HG03196 (cell line): ENCODE measurements at regions not wholly inside any gene's neighbourhood (a gene's known extent, or its start where the extent isn't known, plus 50 kb on each side); places are given as distances from the start of the nearest gene placed in this dataset.
"Not testable (repeated sequence)": the region's sequence is repeated elsewhere in the genome, so short reads cannot be mapped to it uniquely, and the experiment has no call there.

Experiments used
- ATAC-seq: cut with Tn5 transposase; IDR thresholded peaks from one replicate; pipeline ENCODE4 v1.9.1; 2021; ENCODE audit not compliant: unreplicated experiment

DNA sequence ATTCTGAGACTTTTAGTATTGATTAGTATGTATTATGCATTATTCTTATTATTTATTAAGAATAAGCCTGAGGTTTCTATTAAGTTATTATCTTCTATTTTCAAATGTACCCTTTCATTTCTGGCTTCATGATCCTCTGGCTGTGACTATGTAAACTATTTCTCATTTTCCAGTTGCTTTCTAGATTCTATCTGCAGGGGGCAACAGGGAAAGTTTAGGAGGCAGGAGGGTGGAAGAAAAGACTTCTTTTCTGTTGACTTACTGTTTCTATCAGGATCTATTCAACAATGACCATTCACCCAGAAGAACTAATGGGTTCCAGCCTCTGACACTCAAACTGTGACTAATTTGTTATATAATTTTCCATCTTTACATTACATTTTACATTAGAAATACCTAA is 653.4 kb upstream of the FSHR start:
- ATAC-seq, result no peak

GRCh38 chr2:49804111-49804510 is 649.8 kb upstream of the FSHR start:
- no peak for ATAC-seq

- no peak for ATAC-seq
Observed at GRCh38 chr2:49801898-49802450, 647.7 kb upstream of the FSHR start.

DNA sequence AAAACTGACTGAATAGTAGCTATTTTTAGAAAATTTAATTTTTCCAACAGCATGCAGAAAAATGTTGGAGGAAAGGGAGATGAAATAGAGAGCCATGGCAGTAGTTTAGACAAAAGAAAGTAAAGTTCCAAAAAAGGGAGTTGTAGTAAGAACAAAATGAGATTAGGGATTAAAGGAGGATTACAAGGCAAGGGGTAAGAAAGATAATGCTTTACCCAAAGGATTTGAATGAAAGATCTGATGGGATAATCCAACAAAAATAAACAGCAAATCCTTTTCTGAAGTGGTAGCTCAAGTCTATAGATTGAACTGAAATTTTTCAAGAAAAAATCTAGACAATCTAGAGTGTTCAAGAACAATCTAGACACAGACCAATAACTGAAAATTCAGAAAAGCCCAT is 644.3 kb upstream of the FSHR start:
- no peak for ATAC-seq

- no peak for ATAC-seq
Observed at GRCh38 chr2:49796266-49796665, 642.0 kb upstream of the FSHR start.

- no peak for ATAC-seq
Observed at GRCh38 chr2:49794396-49794795, 640.1 kb upstream of the FSHR start.

- no peak for ATAC-seq
Observed at GRCh38 chr2:49788300-49788699, 634.0 kb upstream of the FSHR start.

GRCh38 chr2:49780949-49781348 is 626.6 kb upstream of the FSHR start:
- ATAC-seq, result no peak

DNA sequence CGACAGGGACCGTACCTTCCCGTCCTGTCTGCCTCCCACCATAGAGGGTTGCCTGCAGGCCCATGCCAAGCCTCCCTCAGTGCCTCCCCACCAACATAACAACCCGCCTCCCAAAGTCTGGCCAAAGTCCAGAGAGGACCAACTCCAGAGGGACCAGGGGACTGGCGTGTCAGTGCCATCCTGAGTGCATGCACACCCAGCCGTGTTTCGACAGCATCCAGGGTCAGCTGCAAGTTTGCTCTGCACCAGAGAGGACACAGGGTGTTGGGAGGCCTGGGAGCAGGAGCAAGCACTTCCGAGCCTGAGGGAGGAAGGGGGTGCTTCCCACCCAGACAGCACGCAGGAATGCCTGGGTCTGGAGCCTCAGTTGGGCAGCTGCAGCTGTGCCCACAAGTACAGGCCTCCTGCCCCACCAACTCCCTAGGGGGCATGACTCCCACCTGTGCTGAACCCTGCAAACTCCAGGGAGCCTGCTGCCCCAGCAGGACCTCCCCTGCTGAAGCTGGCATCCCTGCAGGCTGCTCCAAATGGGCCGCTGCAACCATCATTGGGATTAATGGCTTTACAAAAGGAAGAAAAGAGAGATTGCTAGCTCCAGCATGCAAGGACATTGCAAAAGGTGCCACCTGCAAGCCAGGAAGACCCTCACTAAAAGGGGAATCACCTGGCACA is 618.1 kb upstream of the FSHR start:
- ATAC-seq, result no peak

DNA sequence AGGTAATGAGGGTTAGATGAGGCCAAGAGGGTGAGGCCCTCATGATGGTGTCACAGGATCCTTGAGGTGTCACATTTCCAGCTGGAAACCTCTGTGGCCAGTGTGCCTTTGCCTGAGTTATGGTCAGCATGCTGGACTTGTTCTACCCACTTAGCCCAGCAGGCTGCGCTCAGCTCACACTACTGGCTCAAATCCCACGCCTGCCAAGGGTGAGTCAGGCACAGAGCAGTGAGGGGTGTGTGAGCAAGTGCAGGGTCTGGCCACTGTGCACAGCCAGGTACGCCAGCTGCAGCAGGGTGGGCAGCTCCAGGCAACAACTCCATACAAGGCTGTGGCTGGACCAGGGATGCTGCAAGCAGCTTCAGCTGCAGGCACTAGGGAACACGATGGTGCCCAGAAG is 616.6 kb upstream of the FSHR start:
- no peak for ATAC-seq

- no peak for ATAC-seq
Observed at GRCh38 chr2:49767316-49767715, 613.0 kb upstream of the FSHR start.

DNA sequence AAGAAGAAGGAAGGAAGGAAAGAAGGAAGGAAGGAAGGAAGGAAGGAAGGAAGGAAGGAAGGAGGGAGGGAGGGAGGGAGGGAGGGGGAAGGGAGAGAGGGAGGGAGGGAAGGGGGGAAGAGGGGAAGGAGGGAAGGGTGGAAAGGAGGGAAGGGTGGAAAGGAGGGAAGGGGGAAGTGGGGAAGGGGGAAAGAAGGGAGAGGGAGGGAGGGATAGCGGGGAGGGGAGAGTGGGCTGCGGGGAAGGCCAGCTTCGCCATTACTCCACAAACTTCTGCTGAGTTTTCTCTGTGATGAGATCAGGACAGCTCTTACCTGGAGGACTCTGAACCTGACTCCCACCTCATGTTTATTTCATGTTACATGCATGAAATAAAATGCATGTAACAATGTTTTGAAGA is 601.5 kb upstream of the FSHR start:
- no peak for ATAC-seq

DNA sequence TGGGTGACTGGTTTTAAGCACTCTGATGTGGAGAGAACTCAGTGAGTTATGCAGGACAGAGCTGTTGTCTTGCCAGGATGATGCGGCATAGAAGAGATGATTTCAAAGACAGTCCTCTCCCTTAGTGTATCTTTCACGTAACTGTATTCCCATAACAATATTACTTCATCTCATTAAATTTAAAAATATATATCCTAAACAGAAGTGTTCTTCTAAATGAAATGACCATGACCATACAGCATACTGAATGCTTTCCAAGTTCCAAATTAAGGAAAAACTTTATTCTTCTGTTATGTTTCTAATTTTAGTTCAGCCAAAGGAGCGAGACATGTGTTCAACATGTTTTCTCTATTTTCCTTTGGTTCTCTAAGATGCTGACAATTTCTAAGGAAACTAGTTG is 600.1 kb upstream of the FSHR start:
- ATAC-seq, result no peak

GRCh38 chr2:49753344-49753985 is 599.1 kb upstream of the FSHR start:
- no peak for ATAC-seq

DNA sequence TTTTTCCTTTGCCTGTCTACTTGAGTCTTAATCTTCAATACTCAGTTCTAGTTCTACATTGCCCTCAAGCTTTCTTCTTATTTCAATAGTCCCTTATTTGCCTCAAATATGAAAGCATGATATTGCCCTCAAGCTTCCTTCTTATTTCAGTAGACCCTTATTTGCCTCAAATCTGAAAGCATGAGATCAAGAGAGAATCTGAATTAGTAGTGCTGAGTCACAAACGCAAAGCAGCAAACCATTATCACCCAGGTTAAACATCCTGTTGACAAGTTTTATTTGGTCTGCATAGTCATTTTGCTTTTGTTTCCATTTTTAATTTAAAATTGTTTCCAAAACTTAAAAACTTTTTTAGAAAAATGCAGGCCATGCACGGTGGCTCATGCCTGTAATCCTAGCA is 583.3 kb upstream of the FSHR start:
- ATAC-seq, result no peak

DNA sequence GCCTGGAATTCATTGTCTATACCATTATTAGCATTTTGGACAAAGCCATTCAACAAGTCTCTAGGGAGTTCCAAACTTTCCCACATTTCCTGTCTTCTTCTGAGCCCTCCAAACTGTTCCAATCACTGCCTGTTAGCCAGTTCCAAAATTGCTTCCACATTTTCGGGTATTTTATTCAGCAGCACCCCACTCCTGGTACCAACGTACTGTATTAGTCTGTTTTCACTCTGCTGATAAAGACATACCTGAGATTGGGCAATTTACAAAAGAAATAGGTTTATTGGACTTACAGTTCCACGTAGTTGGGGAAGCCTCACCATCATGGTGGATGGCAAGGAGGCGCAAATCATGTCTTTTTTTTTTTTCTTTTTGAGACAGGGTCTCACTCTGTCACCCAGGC is 578.6 kb upstream of the FSHR start:
- not testable (repeated sequence) for ATAC-seq

DNA sequence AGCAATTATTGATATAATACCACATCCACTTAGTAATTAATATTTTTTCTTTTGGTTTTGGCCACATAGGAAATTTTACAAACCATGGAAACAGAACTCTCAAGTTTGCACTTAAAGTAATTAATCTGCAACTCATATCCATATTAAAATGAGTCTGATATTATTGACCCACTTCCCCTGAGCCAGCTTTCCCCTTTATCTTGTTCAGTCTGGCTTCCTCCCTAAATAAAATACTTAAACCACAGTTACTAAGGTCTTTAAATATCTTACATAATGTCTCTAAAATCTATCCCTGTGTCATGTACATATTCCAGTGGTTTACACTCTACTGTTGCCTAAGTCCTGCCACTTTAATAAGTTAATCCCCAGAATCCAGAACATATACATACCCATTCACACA is 564.9 kb upstream of the FSHR start:
- no peak for ATAC-seq

DNA sequence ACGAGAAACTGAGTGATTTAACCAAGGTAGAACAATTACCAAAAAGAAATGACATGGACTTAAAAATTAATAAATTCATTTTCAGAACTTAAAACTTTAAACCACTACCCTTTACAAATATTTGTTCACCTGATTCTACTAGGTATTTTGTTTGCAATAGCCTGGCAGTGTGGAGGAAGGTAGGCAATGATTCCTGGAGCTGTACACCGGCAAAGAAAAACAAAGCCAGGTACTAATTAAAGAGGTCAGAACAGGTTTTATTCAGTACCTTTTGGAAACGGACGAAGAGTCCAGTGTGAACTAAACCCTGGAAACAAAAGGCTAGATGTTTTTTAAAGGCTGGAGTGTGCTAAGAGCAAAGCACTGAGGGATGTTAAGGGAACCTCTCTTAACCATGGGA is 561.3 kb upstream of the FSHR start:
- no peak for ATAC-seq

DNA sequence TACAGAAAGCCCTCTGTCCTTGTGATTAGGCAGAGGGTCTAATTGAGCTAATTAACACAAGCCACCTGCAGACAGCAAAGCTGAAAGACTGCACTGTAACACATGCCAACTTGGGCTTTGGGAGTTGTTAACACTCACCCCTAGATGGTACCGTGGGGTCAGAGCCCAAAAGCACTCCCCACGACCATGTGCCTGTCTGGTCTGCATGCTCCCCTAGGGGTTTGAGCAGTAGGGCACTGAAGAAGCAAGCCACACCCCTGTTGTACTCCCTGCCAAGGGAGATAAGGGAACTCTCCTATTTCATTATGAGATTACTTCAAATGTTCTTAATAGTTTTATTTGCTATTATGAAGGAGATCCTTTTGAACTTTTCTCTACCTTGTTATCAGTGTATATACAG is 560.1 kb upstream of the FSHR start:
- no peak for ATAC-seq

DNA sequence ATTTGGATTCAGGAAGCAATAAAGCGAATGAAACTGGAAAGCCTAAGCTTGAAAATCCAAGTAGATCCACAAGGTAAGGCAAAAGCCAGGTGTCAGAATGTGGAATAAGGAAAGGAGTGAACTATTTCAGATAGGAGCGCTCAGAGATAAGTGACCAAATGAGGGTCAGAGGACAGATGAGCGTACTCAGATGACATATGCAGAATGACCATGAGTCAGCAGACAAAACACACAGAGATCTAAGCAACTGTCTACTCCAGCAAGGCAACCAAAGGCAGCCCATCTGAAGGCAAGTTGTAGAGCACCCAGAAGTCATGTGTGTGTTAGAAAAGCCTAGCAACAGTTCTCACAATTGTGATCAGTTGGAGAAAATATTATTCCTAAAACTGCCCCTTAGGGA is 548.4 kb upstream of the FSHR start:
- no peak for ATAC-seq

DNA sequence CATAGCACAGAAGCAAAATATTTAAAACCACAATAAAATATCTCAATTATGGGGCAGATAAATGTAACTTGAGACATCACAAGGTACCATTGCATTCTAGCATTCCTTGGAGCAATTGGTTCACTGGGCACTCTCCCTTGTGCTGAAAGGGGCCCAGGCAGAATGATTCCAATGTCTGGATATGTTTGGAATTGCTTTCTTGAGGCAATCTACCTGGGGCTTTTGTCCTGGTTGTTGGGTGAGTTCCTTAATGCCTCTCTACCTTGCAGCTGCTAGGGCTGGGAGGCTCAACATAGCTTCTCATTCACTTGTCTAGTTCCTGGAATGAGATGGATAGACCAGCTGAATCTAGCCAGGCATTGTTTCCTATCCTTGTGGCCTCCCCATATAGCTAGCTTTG is 539.6 kb upstream of the FSHR start:
- no peak for ATAC-seq

DNA sequence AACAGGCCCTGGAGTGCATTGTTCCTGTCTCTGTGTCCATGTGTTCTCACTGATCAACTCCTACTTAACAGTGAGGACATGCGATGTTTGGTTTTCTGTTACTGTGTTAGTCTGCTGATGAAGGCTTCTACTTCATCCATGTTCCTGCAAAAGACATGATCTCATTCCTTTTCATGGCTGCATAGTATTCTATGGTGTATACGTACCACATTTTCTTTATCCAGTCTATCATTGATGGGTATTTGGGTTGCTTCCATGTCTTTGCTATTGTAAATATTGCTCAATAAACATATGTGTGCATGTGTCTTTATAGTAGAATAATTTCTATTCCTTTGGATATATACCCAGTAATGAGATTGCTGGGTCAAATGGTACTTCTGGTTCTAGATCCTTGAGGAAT is 537.7 kb upstream of the FSHR start:
- not testable (repeated sequence) for ATAC-seq

GRCh38 chr2:49687918-49688317 is 533.6 kb upstream of the FSHR start:
- no peak for ATAC-seq
